ENCODE measurements at regions not wholly inside any gene's neighbourhood (a gene's known extent, or its start where the extent isn't known, plus 50 kb on each side); places are given as distances from the start of the nearest gene placed in this dataset.

DNA sequence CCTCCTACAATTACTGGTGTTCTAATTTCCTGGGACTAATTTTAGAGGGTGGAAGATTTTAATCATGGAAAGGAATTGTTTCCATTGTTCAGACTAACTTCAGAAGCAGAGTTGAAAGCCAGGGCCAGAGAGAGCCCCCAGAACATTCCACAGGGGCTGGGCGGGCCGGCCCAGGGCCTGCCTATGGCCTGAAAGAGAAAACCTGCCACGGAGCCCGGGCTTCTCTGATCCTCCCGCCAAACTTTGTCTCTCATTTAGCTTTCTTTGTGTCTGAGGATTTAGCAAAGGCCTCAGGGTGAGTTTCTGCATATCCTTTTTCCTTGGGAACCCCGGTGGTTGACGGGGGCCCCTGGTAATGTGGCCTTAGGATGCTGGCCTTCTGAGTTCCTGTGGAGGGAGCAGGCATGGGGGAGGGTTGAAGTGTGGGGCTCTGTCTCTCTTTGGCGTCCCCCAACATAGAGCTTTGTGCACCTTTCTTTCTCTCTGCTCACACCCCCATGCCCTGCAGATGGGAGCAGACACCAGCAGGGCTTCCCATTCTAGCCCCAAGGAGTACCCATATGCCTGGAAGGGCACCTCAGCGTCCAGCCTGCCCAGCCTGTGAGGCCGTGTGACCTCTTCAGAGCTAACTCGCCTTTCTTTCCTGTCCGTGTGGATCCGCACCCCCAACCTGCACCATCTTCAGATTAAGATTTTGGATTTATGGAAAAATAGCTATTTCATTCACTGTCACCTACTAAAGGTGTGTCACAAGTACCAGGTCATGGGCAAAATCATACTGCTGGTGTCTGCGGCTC is 539.5 kb downstream of the FGF9 start:
- Histone ChIP-seq H2AFZ (ENCODE audit: insufficient read depth, low read depth, low read length, poor library complexity, severe bottlenecking) (no peak overlapping the region), H3K79me2 (ENCODE audit: control insufficient read depth, insufficient read depth, low read length) (no peaks in the 10 kb centered on the region), H3K27me3 (replicated peaks in 1 of 4; ENCODE audit: control extremely low read depth in 1 of 4, control insufficient read depth in 3 of 4, insufficient read depth in 4 of 4, low read length in 3 of 4) (no peaks in the 10 kb centered on the region), H3K4me1 (ENCODE audit: control insufficient read depth in 2 of 2, insufficient read depth in 2 of 2, low read length in 2 of 2) (peaks cover 7 to 8% of the 10 kb centered on the region in 2 donors), H3K9ac (ENCODE audit: low read length) (no peak overlapping the region), H3K4me3 (ENCODE audit: control extremely low read depth in 1 of 5, extremely low read depth in 1 of 5, insufficient read depth in 1 of 5, low read depth in 2 of 5, low read length in 4 of 5) (no peak overlapping the region), H4K20me1 (ENCODE audit: control insufficient read depth, insufficient read depth, low read length, poor library complexity, severe bottlenecking) (no peaks in the 10 kb centered on the region), H3K9me3 (ENCODE audit: control extremely low read depth in 1 of 3, control insufficient read depth in 2 of 3, insufficient read depth in 1 of 3, low read length in 2 of 3) (peaks cover 0 to 1% (median 0%) of the 10 kb centered on the region in 3 donors), H3K27ac (ENCODE audit: low read length in 2 of 2) (no peak overlapping the region), H3K36me3 (replicated peaks in 1 of 2; ENCODE audit: control extremely low read depth in 1 of 2, control insufficient read depth in 1 of 2, extremely low read depth in 1 of 2, insufficient read depth in 2 of 2, low read length in 1 of 2) (no peaks in the 10 kb centered on the region), H3K4me2 (replicated peaks; ENCODE audit: low read depth, low read length, poor library complexity, severe bottlenecking) (no peak overlapping the region)
- H3K4me3 Mint-ChIP-seq = no peak overlapping the region
- no peaks in the 10 kb centered on the region for H3K9me3 Mint-ChIP-seq (ENCODE audit: insufficient read depth)
- peaks cover 14% of the 10 kb centered on the region for H3K4me1 Mint-ChIP-seq
- WGBS (ENCODE audit: insufficient coverage) = 86% methylated on average over 8 of the region's 14 CpGs
- POLR2A ChIA-PET = no interaction called here
- ATAC-seq (ENCODE audit: low read depth) (no peak), DNase-seq (no peak)
- TF ChIP-seq, protein P1, sequence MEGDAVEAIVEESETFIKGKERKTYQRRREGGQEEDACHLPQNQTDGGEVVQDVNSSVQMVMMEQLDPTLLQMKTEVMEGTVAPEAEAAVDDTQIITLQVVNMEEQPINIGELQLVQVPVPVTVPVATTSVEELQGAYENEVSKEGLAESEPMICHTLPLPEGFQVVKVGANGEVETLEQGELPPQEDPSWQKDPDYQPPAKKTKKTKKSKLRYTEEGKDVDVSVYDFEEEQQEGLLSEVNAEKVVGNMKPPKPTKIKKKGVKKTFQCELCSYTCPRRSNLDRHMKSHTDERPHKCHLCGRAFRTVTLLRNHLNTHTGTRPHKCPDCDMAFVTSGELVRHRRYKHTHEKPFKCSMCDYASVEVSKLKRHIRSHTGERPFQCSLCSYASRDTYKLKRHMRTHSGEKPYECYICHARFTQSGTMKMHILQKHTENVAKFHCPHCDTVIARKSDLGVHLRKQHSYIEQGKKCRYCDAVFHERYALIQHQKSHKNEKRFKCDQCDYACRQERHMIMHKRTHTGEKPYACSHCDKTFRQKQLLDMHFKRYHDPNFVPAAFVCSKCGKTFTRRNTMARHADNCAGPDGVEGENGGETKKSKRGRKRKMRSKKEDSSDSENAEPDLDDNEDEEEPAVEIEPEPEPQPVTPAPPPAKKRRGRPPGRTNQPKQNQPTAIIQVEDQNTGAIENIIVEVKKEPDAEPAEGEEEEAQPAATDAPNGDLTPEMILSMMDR (IDR thresholded peaks at IDR 0.05) = no peak
- no peak for TF ChIP-seq EZH2 (IDR thresholded peaks at IDR 0.05; ENCODE audit: borderline replicate concordance, insufficient read depth, low read depth, low read length, poor library complexity, severe bottlenecking)
- no peaks in the 10 kb centered on the region for H3K27me3 Mint-ChIP-seq
- intact Hi-C loops (cut with micrococcal nuclease) = no loop called here
- CTCF ChIA-PET = no interaction called here
- H3K27ac Mint-ChIP-seq = no peak overlapping the region

DNA sequence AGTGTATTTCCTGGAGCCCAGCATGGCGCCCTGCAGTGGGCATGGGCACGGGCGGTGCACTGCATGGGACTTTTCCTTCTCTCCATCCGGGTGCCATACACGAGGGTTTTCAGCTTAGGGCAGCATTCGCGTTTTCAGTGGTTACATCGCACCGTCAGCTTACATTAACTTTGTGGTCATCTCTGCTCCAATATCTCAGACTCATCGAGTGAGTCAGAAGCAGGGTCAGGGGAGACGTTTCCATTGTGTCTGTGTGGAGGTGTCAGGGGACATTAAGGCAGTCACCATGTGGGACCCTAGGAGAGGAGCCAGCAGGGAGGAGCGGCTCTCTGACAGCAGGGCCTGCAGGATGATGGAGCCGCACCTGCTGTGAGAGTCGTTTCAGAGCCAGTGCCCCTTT is 541.0 kb downstream of the FGF9 start:
- ChIA-PET CTCF (no interaction called here), POLR2A (no interaction called here)
- no peak overlapping the region for H3K27ac Mint-ChIP-seq
- peaks cover 14% of the 10 kb centered on the region for H3K4me1 Mint-ChIP-seq
- intact Hi-C loops (cut with micrococcal nuclease) = no loop called here
- no peak overlapping the region for H3K4me3 Mint-ChIP-seq
- Histone ChIP-seq H3K4me2 (replicated peaks; ENCODE audit: low read depth, low read length, poor library complexity, severe bottlenecking) (no peak overlapping the region), H3K4me3 (ENCODE audit: control extremely low read depth in 1 of 5, extremely low read depth in 1 of 5, insufficient read depth in 1 of 5, low read depth in 2 of 5, low read length in 4 of 5) (no peak overlapping the region), H3K36me3 (replicated peaks in 1 of 2; ENCODE audit: control extremely low read depth in 1 of 2, control insufficient read depth in 1 of 2, extremely low read depth in 1 of 2, insufficient read depth in 2 of 2, low read length in 1 of 2) (no peaks in the 10 kb centered on the region), H4K20me1 (ENCODE audit: control insufficient read depth, insufficient read depth, low read length, poor library complexity, severe bottlenecking) (no peaks in the 10 kb centered on the region), H3K9me3 (ENCODE audit: control extremely low read depth in 1 of 3, control insufficient read depth in 2 of 3, insufficient read depth in 1 of 3, low read length in 2 of 3) (no peaks in the 10 kb centered on the region), H3K9ac (ENCODE audit: low read length) (no peak overlapping the region), H2AFZ (ENCODE audit: insufficient read depth, low read depth, low read length, poor library complexity, severe bottlenecking) (no peak overlapping the region), H3K27ac (ENCODE audit: low read length in 2 of 2) (no peak overlapping the region), H3K27me3 (replicated peaks in 1 of 4; ENCODE audit: control extremely low read depth in 1 of 4, control insufficient read depth in 3 of 4, insufficient read depth in 4 of 4, low read length in 3 of 4) (no peaks in the 10 kb centered on the region), H3K79me2 (ENCODE audit: control insufficient read depth, insufficient read depth, low read length) (no peaks in the 10 kb centered on the region), H3K4me1 (ENCODE audit: control insufficient read depth in 2 of 2, insufficient read depth in 2 of 2, low read length in 2 of 2) (peaks cover 7 to 8% of the 10 kb centered on the region in 2 donors)
- no peak for ATAC-seq (ENCODE audit: low read depth)
- H3K9me3 Mint-ChIP-seq (ENCODE audit: insufficient read depth) = no peaks in the 10 kb centered on the region
- H3K27me3 Mint-ChIP-seq = no peaks in the 10 kb centered on the region
- TF ChIP-seq EZH2 (IDR thresholded peaks at IDR 0.05; ENCODE audit: borderline replicate concordance, insufficient read depth, low read depth, low read length, poor library complexity, severe bottlenecking) = no peak
- TF ChIP-seq, protein P1 (IDR thresholded peaks at IDR 0.05) = no peak
- WGBS (ENCODE audit: insufficient coverage) = 97% methylated on average over 11 of the region's 14 CpGs
- no peak for DNase-seq

All from B cell (primary cell).